Spleen (tissue), 7 donors: ENCODE measurements at regions not wholly inside any gene's neighbourhood (a gene's known extent, or its start where the extent isn't known, plus 50 kb on each side); places are given as distances from the start of the nearest gene placed in this dataset.

Experiments used
- POLR2A ChIP-seq, 3 donors: fragments of 450-650 bp; IDR thresholded peaks; one replicate each; pipeline ENCODE4 v1.5.1; 2017; ENCODE audit warnings: antibody characterized with exemption in 3 of 3, mild to moderate bottlenecking in 1 of 3
- POLR2AphosphoS5 ChIP-seq, 3 donors: sonication (generic); formaldehyde crosslinking; IDR thresholded peaks; one replicate each; pipeline ENCODE4 v1.5.1; 2017; ENCODE audit warnings: antibody characterized with exemption in 3 of 3
- TF ChIP-seq, protein P1 (sequence below), 11 experiments: fragments of 200-600 bp in 7 of 11; fragments of 450-650 bp in 4 of 11; sonication (generic) in 4 of 11; IDR thresholded peaks in 8 of 11; conservative IDR thresholded peaks in 3 of 11; 1 replicate in 7 of 11; 2 replicates in 4 of 11; pipeline versions ENCODE4 v1.4.0 to v1.8.0; 2016 to 2021; ENCODE audit warnings: antibody characterized with exemption in 11 of 11, inconsistent platforms in 4 of 11, mild to moderate bottlenecking in 1 of 11
- donor health status: DM: no; HTN: no; CAD: no; lungs with moderate emphysema.
- donor health status: DM: no; HTN: no; CAD: no.
- donor health status: DM: no; HTN: no; CAD: no.

DNA sequence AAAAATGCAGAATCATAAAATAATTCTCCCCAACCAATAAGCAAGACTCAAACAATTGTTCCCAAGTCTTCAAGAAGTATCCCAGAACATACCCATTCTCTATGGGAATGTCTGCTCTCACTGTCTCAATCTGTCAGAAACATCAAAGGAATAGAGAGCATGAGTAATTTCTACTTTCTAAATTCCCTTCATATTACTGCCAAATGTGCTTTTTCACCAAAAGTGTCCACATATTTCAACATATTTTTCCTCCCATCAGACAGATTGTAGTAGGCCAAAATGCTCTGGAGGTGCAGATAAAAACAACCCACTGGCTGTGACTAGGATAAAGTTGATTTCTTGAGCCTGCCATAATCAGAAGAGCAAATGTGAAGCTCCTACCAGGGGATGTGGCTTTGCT is 692.0 kb upstream of the FAM241A start:
- TF ChIP-seq, protein P1, sequence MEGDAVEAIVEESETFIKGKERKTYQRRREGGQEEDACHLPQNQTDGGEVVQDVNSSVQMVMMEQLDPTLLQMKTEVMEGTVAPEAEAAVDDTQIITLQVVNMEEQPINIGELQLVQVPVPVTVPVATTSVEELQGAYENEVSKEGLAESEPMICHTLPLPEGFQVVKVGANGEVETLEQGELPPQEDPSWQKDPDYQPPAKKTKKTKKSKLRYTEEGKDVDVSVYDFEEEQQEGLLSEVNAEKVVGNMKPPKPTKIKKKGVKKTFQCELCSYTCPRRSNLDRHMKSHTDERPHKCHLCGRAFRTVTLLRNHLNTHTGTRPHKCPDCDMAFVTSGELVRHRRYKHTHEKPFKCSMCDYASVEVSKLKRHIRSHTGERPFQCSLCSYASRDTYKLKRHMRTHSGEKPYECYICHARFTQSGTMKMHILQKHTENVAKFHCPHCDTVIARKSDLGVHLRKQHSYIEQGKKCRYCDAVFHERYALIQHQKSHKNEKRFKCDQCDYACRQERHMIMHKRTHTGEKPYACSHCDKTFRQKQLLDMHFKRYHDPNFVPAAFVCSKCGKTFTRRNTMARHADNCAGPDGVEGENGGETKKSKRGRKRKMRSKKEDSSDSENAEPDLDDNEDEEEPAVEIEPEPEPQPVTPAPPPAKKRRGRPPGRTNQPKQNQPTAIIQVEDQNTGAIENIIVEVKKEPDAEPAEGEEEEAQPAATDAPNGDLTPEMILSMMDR (IDR thresholded peaks at IDR 0.05 in 8 of 11, conservative IDR thresholded peaks at IDR 0.05 in 3 of 11): no peak
- no peak for TF ChIP-seq POLR2A (IDR thresholded peaks at IDR 0.05)
- no peak for TF ChIP-seq POLR2AphosphoS5 (IDR thresholded peaks at IDR 0.05)
